CD14-positive monocyte (primary cell): ENCODE measurements at regions not wholly inside any gene's neighbourhood (a gene's known extent, or its start where the extent isn't known, plus 50 kb on each side); places are given as distances from the start of the nearest gene placed in this dataset.

Experiments
- DNase-seq, 3 donors: peaks; one replicate each; pipeline ENCODE4 v3.0.0-alpha.2; 2011 to 2022
- H2AFZ ChIP-seq: 2 replicates; pipeline ENCODE4 v1.6.0; 2012; ENCODE audit warnings: mild to moderate bottlenecking, low read depth, low read length, inconsistent platforms; ENCODE audit not compliant: insufficient read depth, poor library complexity, severe bottlenecking
- H3K27ac ChIP-seq, 2 donors: 1 replicate in 1 of 2; 2 replicates in 1 of 2; pipeline ENCODE4 v1.5.1; 2012 to 2013; ENCODE audit warnings: low read length in 2 of 2, control low read depth in 1 of 2, inconsistent platforms in 1 of 2, low read depth in 1 of 2, mild to moderate bottlenecking in 1 of 2
- H3K27me3 ChIP-seq, 2 donors: one replicate each; pipeline versions ENCODE4 v1.6.0 to v1.6.1; 2011 to 2013; ENCODE audit warnings: low read length in 2 of 2; ENCODE audit not compliant: control insufficient read depth in 2 of 2, insufficient read depth in 2 of 2
- H3K36me3 ChIP-seq, 2 donors: replicated peaks in 1 of 2; 1 replicate in 1 of 2; 2 replicates in 1 of 2; pipeline versions ENCODE4 v1.5.1 to v1.6.1; 2012 to 2013; ENCODE audit warnings: low read length in 2 of 2, control low read depth in 1 of 2, inconsistent platforms in 1 of 2, mild to moderate bottlenecking in 1 of 2; ENCODE audit not compliant: insufficient read depth in 2 of 2, control insufficient read depth in 1 of 2
- H3K4me1 ChIP-seq, 2 donors: 1 replicate in 1 of 2; 2 replicates in 1 of 2; pipeline versions ENCODE4 v1.5.1 to v1.6.1; 2012 to 2013; ENCODE audit warnings: low read length in 2 of 2, control low read depth in 1 of 2, inconsistent platforms in 1 of 2, mild to moderate bottlenecking in 1 of 2, moderate library complexity in 1 of 2; ENCODE audit not compliant: insufficient read depth in 2 of 2, control insufficient read depth in 1 of 2
- H3K4me2 ChIP-seq: replicated peaks from 2 replicates; pipeline ENCODE3; 2012; ENCODE audit warnings: low read length, moderate library complexity, mild to moderate bottlenecking; ENCODE audit not compliant: poor library complexity, severe bottlenecking; ENCODE audit errors: extremely low read depth
- H3K4me3 ChIP-seq, 3 experiments: fragments of 200-600 bp in 1 of 3; sonication (generic) in 1 of 3; replicated peaks in 1 of 3; 1 replicate in 2 of 3; 2 replicates in 1 of 3; pipeline ENCODE4 v1.5.1; 2011 to 2013; ENCODE audit warnings: low read length in 3 of 3, mild to moderate bottlenecking in 3 of 3, control low read depth in 2 of 3, low read depth in 2 of 3, inconsistent platforms in 1 of 3, moderate library complexity in 1 of 3
- H3K79me2 ChIP-seq: 2 replicates; pipeline ENCODE4 v1.6.0; 2012; ENCODE audit warnings: mild to moderate bottlenecking, control low read depth, inconsistent platforms, low read length, moderate library complexity; ENCODE audit not compliant: insufficient read depth
- H3K9ac ChIP-seq: 2 replicates; pipeline ENCODE4 v1.6.0; 2017; ENCODE audit warnings: low read length, mild to moderate bottlenecking; ENCODE audit not compliant: insufficient read depth, poor library complexity, severe bottlenecking
- H3K9me3 ChIP-seq, 2 donors: replicated peaks in 1 of 2; 1 replicate in 1 of 2; 2 replicates in 1 of 2; pipeline versions ENCODE4 v1.5.1 to v1.6.1; 2012 to 2013; ENCODE audit warnings: low read length in 2 of 2, control low read depth in 1 of 2; ENCODE audit not compliant: control insufficient read depth in 1 of 2, insufficient read depth in 1 of 2
- H4K20me1 ChIP-seq: 2 replicates; pipeline ENCODE4 v1.6.0; 2012; ENCODE audit warnings: mild to moderate bottlenecking, low read length, control low read depth, moderate library complexity; ENCODE audit not compliant: insufficient read depth
- H3K27ac Mint-ChIP-seq, 7 donors: one replicate each; pipeline ENCODE4 v1.8.0; 2020; ENCODE audit warnings: mild to moderate bottlenecking in 7 of 7, mixed read lengths in 7 of 7, moderate library complexity in 6 of 7, inconsistent platforms in 2 of 7
- H3K27me3 Mint-ChIP-seq, 3 donors: one replicate each; pipeline ENCODE4 v1.8.0; 2021 to 2022; ENCODE audit warnings: low read depth in 3 of 3, mild to moderate bottlenecking in 3 of 3, mixed read lengths in 3 of 3, moderate library complexity in 3 of 3, inconsistent platforms in 1 of 3
- H3K36me3 Mint-ChIP-seq, 2 donors: one replicate each; pipeline ENCODE4 v1.8.0; 2020; ENCODE audit warnings: mixed read lengths in 2 of 2, inconsistent platforms in 1 of 2, mild to moderate bottlenecking in 1 of 2
- H3K4me1 Mint-ChIP-seq: one replicate; pipeline ENCODE4 v1.8.0; 2020; ENCODE audit warnings: mild to moderate bottlenecking, mixed read lengths
- H3K4me3 Mint-ChIP-seq, 2 donors: one replicate each; pipeline ENCODE4 v1.8.0; 2020; ENCODE audit warnings: mild to moderate bottlenecking in 2 of 2, mixed read lengths in 2 of 2, moderate library complexity in 1 of 2
- H3K9me3 Mint-ChIP-seq, 7 donors: one replicate each; pipeline ENCODE4 v1.8.0; 2020 to 2022; ENCODE audit warnings: mixed read lengths in 7 of 7, mild to moderate bottlenecking in 6 of 7, moderate library complexity in 6 of 7, inconsistent platforms in 2 of 7
- CTCF ChIP-seq: fragments of 200-600 bp; IDR thresholded peaks from one replicate; pipeline ENCODE4 v1.8.0; 2022; ENCODE audit warnings: antibody characterized with exemption, mild to moderate bottlenecking
- WGBS: methylation state at CpG from one replicate; pipeline ENCODE4 v1.1.5; 2013; ENCODE audit warnings: missing lambda C conversion rate; ENCODE audit not compliant: insufficient coverage; 5-methylcytosine and 5-hydroxymethylcytosine counted together
- intact Hi-C, 2 donors: fragments of 100-400 bp; cut with micrococcal nuclease; formaldehyde crosslinking; loops; one replicate each; pipeline versions ENCODE4 v1.15.0 to v1.15.1; 2023

- DNase-seq = no peak
- Mint-ChIP-seq H3K27ac (no peak overlapping the region), H3K27me3 (peaks cover 14 to 18% (median 15%) of the 10 kb centered on the region in 3 donors), H3K9me3 (peaks cover 0 to 3% (median 0%) of the 10 kb centered on the region in 7 donors), H3K4me3 (no peak overlapping the region), H3K36me3 (no peaks in the 10 kb centered on the region), H3K4me1 (no peaks in the 10 kb centered on the region)
- intact Hi-C loops = no loop called here
- Histone ChIP-seq H3K4me2 (no peak overlapping the region), H3K9me3 (no peaks in the 10 kb centered on the region), H2AFZ (no peak overlapping the region), H3K27me3 (peaks cover 0 to 2% of the 10 kb centered on the region in 2 donors), H3K9ac (no peak overlapping the region), H3K36me3 (no peaks in the 10 kb centered on the region), H3K4me3 (no peak overlapping the region), H3K4me1 (no peaks in the 10 kb centered on the region), H3K27ac (no peak overlapping the region), H4K20me1 (no peaks in the 10 kb centered on the region), H3K79me2 (no peaks in the 10 kb centered on the region)
- 97% methylated on average over 7 of the region's 9 CpGs for WGBS
- TF ChIP-seq CTCF = no peak
These were observed 127.8 kb downstream of the TRIB2 start for GRCh38 chr2:12844511-12844910.

GRCh38 chr2:12847694-12848575, 131.2 kb downstream of the TRIB2 start:
- no peak overlapping the region for H3K4me2 ChIP-seq
- 100% methylated on average over 2 of the region's 7 CpGs for WGBS
- no peaks in the 10 kb centered on the region for H3K36me3 ChIP-seq
- intact Hi-C loops = no loop called here
- no peaks in the 10 kb centered on the region for H3K27me3 ChIP-seq
- no peaks in the 10 kb centered on the region for H4K20me1 ChIP-seq
- peaks cover 0 to 9% (median 3%) of the 10 kb centered on the region in 7 donors for H3K9me3 Mint-ChIP-seq
- H3K9ac ChIP-seq = no peak overlapping the region
- H3K4me3 Mint-ChIP-seq = no peak overlapping the region
- H3K27ac Mint-ChIP-seq = no peak overlapping the region
- TF ChIP-seq CTCF = no peak
- peaks cover 4 to 6% of the 10 kb centered on the region in 2 donors for H3K9me3 ChIP-seq
- no peak overlapping the region for H2AFZ ChIP-seq
- H3K4me1 Mint-ChIP-seq = no peaks in the 10 kb centered on the region
- H3K27me3 Mint-ChIP-seq = peaks cover 8 to 16% (median 14%) of the 10 kb centered on the region in 3 donors
- no peaks in the 10 kb centered on the region for H3K4me1 ChIP-seq
- no peaks in the 10 kb centered on the region for H3K79me2 ChIP-seq
- no peak for DNase-seq
- H3K4me3 ChIP-seq = no peak overlapping the region
- no peak overlapping the region for H3K27ac ChIP-seq
- H3K36me3 Mint-ChIP-seq = no peaks in the 10 kb centered on the region
